Neural crest cell (in vitro differentiated cells): ENCODE measurements at regions not wholly inside any gene's neighbourhood (a gene's known extent, or its start where the extent isn't known, plus 50 kb on each side); places are given as distances from the start of the nearest gene placed in this dataset.

ENCODE experiments used
- DNase-seq: peaks from one replicate; pipeline ENCODE4 v3.0.0; 2021; ENCODE audit warnings: low read depth, mixed read lengths, low spot score
- H3K27ac Mint-ChIP-seq: one replicate; pipeline ENCODE4 v1.8.0; 2021; ENCODE audit warnings: mild to moderate bottlenecking, mixed read lengths; ENCODE audit not compliant: unreplicated experiment
- H3K27me3 Mint-ChIP-seq: 2 replicates; pipeline ENCODE4 v1.8.0; 2021; ENCODE audit warnings: low read depth, mild to moderate bottlenecking, mixed read lengths
- H3K36me3 Mint-ChIP-seq: 2 replicates; pipeline ENCODE4 v1.8.0; 2021; ENCODE audit warnings: low read depth, mild to moderate bottlenecking, mixed read lengths
- H3K4me1 Mint-ChIP-seq: 2 replicates; pipeline ENCODE4 v1.8.0; 2021; ENCODE audit warnings: mixed read lengths
- H3K4me3 Mint-ChIP-seq: one replicate; pipeline ENCODE4 v1.8.0; 2021; ENCODE audit warnings: mild to moderate bottlenecking, mixed read lengths
- H3K9me3 Mint-ChIP-seq: 2 replicates; pipeline ENCODE4 v1.8.0; 2021; ENCODE audit warnings: mixed read lengths
- TF ChIP-seq, protein P1 (sequence below): fragments of 200-600 bp; sonication (generic); conservative IDR thresholded peaks from 2 replicates; pipeline ENCODE4 v1.5.0; 2021; ENCODE audit warnings: antibody characterized with exemption, mild to moderate bottlenecking

DNA sequence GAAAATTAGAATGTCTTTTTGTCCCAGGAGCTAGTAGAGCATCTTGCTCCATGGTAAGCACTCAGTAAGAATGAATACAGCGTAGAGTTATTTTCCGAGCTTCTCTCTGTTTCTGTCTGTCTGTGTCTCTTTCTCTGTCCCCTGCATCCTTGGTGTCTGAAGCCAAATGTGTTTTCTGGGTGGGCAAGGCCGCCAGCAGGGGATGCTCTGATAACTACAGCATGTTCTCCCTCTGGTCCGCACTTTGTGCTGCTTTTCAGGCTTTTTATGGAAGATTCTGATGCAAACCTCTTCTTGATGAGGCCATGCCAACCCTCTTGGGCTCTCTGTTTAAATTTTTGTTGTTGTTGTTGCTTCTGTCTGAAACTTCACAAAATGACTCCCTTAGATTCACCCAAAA is 142.8 kb upstream of the UBL3 start:
- TF ChIP-seq, protein P1, sequence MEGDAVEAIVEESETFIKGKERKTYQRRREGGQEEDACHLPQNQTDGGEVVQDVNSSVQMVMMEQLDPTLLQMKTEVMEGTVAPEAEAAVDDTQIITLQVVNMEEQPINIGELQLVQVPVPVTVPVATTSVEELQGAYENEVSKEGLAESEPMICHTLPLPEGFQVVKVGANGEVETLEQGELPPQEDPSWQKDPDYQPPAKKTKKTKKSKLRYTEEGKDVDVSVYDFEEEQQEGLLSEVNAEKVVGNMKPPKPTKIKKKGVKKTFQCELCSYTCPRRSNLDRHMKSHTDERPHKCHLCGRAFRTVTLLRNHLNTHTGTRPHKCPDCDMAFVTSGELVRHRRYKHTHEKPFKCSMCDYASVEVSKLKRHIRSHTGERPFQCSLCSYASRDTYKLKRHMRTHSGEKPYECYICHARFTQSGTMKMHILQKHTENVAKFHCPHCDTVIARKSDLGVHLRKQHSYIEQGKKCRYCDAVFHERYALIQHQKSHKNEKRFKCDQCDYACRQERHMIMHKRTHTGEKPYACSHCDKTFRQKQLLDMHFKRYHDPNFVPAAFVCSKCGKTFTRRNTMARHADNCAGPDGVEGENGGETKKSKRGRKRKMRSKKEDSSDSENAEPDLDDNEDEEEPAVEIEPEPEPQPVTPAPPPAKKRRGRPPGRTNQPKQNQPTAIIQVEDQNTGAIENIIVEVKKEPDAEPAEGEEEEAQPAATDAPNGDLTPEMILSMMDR: no peak
- no peak for DNase-seq
- no peak overlapping the region for H3K27ac Mint-ChIP-seq

DNA sequence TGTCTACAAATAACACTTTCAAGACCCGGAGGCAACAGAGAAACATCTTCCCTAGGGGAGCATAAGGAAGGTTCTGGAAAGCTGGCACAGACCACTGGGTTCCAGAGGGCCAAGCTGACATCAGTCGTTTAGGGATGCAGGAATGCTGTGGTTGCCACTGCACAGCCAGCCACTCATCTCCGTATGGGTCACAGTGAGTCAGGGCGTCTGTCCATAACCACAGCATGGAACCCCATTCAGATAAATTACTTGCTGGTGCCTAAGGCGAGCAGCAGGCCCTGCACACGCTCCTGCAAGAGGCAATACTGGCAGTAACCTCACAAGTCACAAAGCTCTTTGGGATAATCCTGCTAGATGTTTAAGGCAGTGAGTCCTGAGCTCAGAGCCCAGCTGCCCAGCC is 140.9 kb upstream of the UBL3 start:
- TF ChIP-seq, protein P1: no peak
- Mint-ChIP-seq H3K27me3 (no peaks in the 10 kb centered on the region), H3K36me3 (peaks cover 9% of the 10 kb centered on the region), H3K4me3 (no peak overlapping the region), H3K4me1 (peaks cover 7% of the 10 kb centered on the region), H3K27ac (no peak overlapping the region), H3K9me3 (peaks cover 10% of the 10 kb centered on the region)
- DNase-seq: no peak

More for the DNA sequence above, 142.8 kb upstream of the UBL3 start:
- Mint-ChIP-seq H3K4me1 (peaks cover 7% of the 10 kb centered on the region), H3K36me3 (no peaks in the 10 kb centered on the region), H3K4me3 (no peak overlapping the region), H3K9me3 (peaks cover 1% of the 10 kb centered on the region), H3K27me3 (no peaks in the 10 kb centered on the region)

DNA sequence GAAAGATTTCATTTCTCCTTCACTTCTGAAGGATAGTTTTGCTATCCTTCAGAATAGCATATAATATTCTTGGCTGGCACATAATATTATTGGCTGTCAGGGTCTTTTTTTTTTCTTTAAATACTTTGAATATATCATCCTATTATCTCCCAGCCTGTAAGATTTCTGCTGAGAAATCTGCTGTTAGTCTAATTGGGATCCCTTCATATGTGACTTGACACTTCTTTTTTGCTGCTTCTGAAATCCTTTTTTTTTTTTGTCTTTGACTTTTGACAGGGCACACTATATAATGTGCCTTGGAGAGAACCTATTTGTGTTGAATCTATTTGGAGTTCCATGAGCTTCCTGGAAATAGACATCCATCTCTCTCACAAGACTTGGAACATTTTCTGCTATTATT is 136.9 kb upstream of the UBL3 start:
- H3K36me3 Mint-ChIP-seq: peaks cover 22% of the 10 kb centered on the region
- peaks cover 27% of the 10 kb centered on the region for H3K9me3 Mint-ChIP-seq
- no peaks in the 10 kb centered on the region for H3K4me1 Mint-ChIP-seq
- no peak overlapping the region for H3K27ac Mint-ChIP-seq
- TF ChIP-seq, protein P1: no peak
- H3K27me3 Mint-ChIP-seq: no peaks in the 10 kb centered on the region
- H3K4me3 Mint-ChIP-seq: no peak overlapping the region
- no peak for DNase-seq

DNA sequence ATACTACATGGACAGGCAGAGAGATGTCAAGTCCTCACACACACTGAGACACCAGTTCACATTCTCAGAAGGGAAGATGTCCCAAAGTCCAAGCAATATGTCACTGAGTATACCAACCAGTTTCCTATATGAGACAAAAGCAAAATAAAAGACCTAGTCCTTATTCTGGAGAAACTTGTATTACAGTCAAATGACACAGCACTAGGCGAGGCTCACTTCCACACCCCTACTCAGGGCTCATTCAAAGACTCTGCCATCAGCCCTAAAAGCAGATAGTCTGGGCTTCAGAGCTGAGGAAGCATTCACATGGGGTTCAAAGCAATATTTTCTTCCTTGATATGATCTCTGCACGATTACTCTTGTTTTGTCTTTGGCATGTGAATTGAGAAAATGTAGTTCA is 129.9 kb upstream of the UBL3 start:
- H3K4me1 Mint-ChIP-seq: no peaks in the 10 kb centered on the region
- no peak overlapping the region for H3K4me3 Mint-ChIP-seq
- H3K9me3 Mint-ChIP-seq: peaks cover 22% of the 10 kb centered on the region
- TF ChIP-seq, protein P1: no peak
- H3K27ac Mint-ChIP-seq: no peak overlapping the region
- peaks cover 14% of the 10 kb centered on the region for H3K36me3 Mint-ChIP-seq
- H3K27me3 Mint-ChIP-seq: no peaks in the 10 kb centered on the region
- DNase-seq: no peak

DNA sequence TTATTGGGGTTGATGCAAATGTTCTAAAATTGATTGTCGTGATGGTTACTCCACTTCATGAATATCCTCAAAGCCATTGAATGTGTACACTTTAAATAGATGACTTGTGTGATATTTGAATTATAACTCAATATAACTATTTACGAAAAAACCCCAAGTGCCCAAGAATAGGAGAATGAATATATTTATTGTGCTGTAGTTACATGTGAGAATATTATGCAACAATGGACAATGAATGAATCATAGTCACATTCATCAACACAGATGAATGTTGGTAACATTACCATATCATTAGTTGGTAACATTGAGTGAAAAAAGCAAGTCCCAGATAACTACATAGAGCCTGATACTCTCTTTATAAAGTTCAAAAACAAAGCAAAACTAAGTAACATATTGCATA is 127.8 kb upstream of the UBL3 start:
- DNase-seq: no peak
- TF ChIP-seq, protein P1: no peak
- H3K4me3 Mint-ChIP-seq: no peak overlapping the region
- no peak overlapping the region for H3K27ac Mint-ChIP-seq
- H3K27me3 Mint-ChIP-seq: no peaks in the 10 kb centered on the region
- H3K36me3 Mint-ChIP-seq: peaks cover 7% of the 10 kb centered on the region
- peaks cover 16% of the 10 kb centered on the region for H3K9me3 Mint-ChIP-seq
- no peaks in the 10 kb centered on the region for H3K4me1 Mint-ChIP-seq
